Hippocampal formation (tissue), 2 donors: ENCODE measurements at regions not wholly inside any gene's neighbourhood (a gene's known extent, or its start where the extent isn't known, plus 50 kb on each side); places are given as distances from the start of the nearest gene placed in this dataset.

Experiments
- DNase-seq, 2 donors: peaks; one replicate each; lab custom pipeline; 2025; lab: John Stamatoyannopoulos, UW

- no peak for DNase-seq
These were observed 60.7 kb upstream of the BDKRB2 start for GRCh38 chr14:96143906-96144305.

- DNase-seq: no peak
These were observed 59.3 kb upstream of the BDKRB2 start for GRCh38 chr14:96145116-96145864.

GRCh38 chr14:96146131-96146771 lies 58.4 kb upstream of the BDKRB2 start:
- peak; percentile 70 to 72 for DNase-seq

GRCh38 chr14:96148631-96149030 lies 56.0 kb upstream of the BDKRB2 start:
- no peak for DNase-seq

- no peak for DNase-seq
These were observed 55.5 kb upstream of the BDKRB2 start for GRCh38 chr14:96149131-96149530.

GRCh38 chr14:96150214-96150613 lies 54.4 kb upstream of the BDKRB2 start:
- no peak for DNase-seq

GRCh38 chr14:96151242-96151641 lies 53.4 kb upstream of the BDKRB2 start:
- no peak for DNase-seq

- DNase-seq: no peak
These were observed 51.6 kb upstream of the BDKRB2 start for GRCh38 chr14:96153003-96153402.
